Psoas muscle (tissue), 7 donors: ENCODE measurements at regions not wholly inside any gene's neighbourhood (a gene's known extent, or its start where the extent isn't known, plus 50 kb on each side); places are given as distances from the start of the nearest gene placed in this dataset.

Experiments used
- ATAC-seq, 4 donors: fragments of 200-7000 bp; cut with Tn5 transposase; one replicate each; pipeline ENCODE4 v1.9.1; 2020; ENCODE audit warnings: moderate library complexity in 3 of 4, mild to moderate bottlenecking in 2 of 4
- DNase-seq, 2 donors: peaks; one replicate each; pipeline ENCODE4 v3.0.0-alpha.2; 2020
- H3K27ac ChIP-seq: fragments of 200-600 bp; one replicate; pipeline ENCODE4 v1.8.0; 2022
- H3K27me3 ChIP-seq, 3 donors: fragments of 200-600 bp in 1 of 3; one replicate each; pipeline versions ENCODE4 v1.6.1 to v1.8.0; 2013 to 2022; ENCODE audit warnings: low read length in 2 of 3, mild to moderate bottlenecking in 2 of 3, moderate library complexity in 1 of 3; ENCODE audit not compliant: insufficient read depth in 3 of 3
- H3K36me3 ChIP-seq, 2 donors: fragments of 200-600 bp in 1 of 2; one replicate each; pipeline versions ENCODE4 v1.6.1 to v1.8.0; 2013 to 2022; ENCODE audit warnings: low read depth in 1 of 2, mild to moderate bottlenecking in 1 of 2, moderate library complexity in 1 of 2; ENCODE audit not compliant: insufficient read depth in 1 of 2
- H3K4me1 ChIP-seq: fragments of 200-600 bp; one replicate; pipeline ENCODE4 v1.8.0; 2022
- H3K4me3 ChIP-seq: fragments of 200-600 bp; one replicate; pipeline ENCODE4 v1.8.0; 2022; ENCODE audit warnings: mild to moderate bottlenecking
- H3K9me3 ChIP-seq: fragments of 200-600 bp; one replicate; pipeline ENCODE4 v1.8.0; 2022
- CTCF ChIP-seq: fragments of 200-600 bp; IDR thresholded peaks from one replicate; pipeline ENCODE4 v1.8.0; 2022; ENCODE audit warnings: antibody characterized with exemption
- WGBS, 3 donors: extraction: QIAGEN DNeasy Blood & Tissue Kit; methylation state at CpG; one replicate each; pipeline versions ENCODE4 v1.1.6 to v1.1.7; 2013; 5-methylcytosine and 5-hydroxymethylcytosine counted together
- intact Hi-C, 2 donors: fragments of 100-400 bp; cut with DNase I; formaldehyde crosslinking; loops; one replicate each; pipeline versions ENCODE4 v1.11.0 to v1.14.2; 2022
- donor health status: healthy with polysubstance abuse.
- donor health status: DM: no; HTN: no; CAD: no; lungs with moderate emphysema.
- donor health status: Bipolar disorder and iron deficiency.
- donor health status: healthy.
- donor health status: DM: yes; HTN: yes; CAD: no.
- donor health status: DM: no; HTN: no; CAD: no.
- donor health status: DM: yes; HTN: yes; CAD: no.

DNA sequence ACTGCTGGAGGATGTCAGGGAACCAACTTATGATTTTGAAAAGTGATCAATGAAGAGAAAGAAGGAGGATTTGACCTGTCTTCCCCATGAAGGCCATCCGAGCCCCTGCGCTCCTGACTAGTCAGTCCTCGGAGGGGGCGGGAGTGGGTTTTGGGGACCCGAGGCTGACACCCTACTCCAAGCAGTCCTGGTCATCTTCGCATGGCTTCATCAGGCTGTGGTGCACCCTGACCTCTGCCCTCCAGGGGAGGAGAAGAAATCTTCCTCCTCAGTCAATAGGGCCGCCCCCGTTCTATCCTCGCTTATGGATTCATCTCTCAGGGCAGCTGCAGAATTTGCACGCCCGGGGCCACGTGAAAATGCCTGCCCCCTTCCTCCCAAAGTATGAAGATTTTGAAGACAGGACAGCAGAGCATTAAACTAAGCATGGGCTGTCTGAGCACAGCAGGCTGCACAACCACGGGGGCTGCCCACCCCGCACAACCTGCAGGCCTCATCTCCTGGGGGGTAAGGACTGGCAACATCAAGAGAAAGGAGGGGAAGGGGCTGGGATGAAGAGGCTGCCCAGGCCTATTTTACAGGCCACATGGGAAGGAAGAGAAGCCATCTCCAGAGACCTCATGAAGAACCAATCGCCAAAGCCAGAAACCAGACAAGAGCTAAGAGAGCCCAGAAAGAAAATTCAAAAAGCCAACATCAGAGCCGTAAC is 138.1 kb upstream of the PHACTR3 start:
- Histone ChIP-seq H3K4me1 (no peaks in the 10 kb centered on the region), H3K4me3 (no peak overlapping the region), H3K27ac (no peak overlapping the region), H3K27me3 (no peaks in the 10 kb centered on the region), H3K9me3 (no peaks in the 10 kb centered on the region), H3K36me3 (no peaks in the 10 kb centered on the region)
- 78 to 80% (median 80%) methylated on average over 15 to 16 of the region's 16 CpGs for WGBS, 3 donors
- no peak for ATAC-seq
- TF ChIP-seq CTCF = no peak
- intact Hi-C loops = no loop called here
- no peak for DNase-seq

DNA sequence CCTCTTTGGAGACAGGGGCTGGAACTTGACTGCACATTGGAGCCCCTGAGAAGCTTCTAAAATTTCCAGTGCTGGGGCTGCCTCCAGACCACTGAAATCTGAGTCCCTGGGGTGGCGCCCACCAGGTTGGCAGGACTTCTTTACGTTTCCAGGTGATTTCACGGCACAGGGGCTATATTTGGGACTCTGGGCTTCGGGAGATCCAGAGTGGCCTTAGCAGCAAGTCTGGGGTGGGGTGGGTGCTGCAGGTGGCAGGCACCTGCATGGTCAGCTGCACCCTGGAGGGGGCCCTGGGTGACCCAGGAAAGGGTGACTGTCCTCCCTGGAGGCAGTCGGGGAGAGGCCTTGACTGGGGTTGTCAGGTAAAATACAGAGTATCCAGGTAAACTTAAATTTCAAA is 135.5 kb upstream of the PHACTR3 start:
- intact Hi-C loops = no loop called here
- 71 to 84% (median 81%) methylated on average over 5 of the region's 5 CpGs for WGBS, 3 donors
- Histone ChIP-seq H3K4me3 (no peak overlapping the region), H3K27ac (no peak overlapping the region), H3K4me1 (no peaks in the 10 kb centered on the region), H3K27me3 (no peaks in the 10 kb centered on the region), H3K9me3 (no peaks in the 10 kb centered on the region), H3K36me3 (no peaks in the 10 kb centered on the region)
- ATAC-seq (no peak), DNase-seq (no peak)
- no peak for TF ChIP-seq CTCF

DNA sequence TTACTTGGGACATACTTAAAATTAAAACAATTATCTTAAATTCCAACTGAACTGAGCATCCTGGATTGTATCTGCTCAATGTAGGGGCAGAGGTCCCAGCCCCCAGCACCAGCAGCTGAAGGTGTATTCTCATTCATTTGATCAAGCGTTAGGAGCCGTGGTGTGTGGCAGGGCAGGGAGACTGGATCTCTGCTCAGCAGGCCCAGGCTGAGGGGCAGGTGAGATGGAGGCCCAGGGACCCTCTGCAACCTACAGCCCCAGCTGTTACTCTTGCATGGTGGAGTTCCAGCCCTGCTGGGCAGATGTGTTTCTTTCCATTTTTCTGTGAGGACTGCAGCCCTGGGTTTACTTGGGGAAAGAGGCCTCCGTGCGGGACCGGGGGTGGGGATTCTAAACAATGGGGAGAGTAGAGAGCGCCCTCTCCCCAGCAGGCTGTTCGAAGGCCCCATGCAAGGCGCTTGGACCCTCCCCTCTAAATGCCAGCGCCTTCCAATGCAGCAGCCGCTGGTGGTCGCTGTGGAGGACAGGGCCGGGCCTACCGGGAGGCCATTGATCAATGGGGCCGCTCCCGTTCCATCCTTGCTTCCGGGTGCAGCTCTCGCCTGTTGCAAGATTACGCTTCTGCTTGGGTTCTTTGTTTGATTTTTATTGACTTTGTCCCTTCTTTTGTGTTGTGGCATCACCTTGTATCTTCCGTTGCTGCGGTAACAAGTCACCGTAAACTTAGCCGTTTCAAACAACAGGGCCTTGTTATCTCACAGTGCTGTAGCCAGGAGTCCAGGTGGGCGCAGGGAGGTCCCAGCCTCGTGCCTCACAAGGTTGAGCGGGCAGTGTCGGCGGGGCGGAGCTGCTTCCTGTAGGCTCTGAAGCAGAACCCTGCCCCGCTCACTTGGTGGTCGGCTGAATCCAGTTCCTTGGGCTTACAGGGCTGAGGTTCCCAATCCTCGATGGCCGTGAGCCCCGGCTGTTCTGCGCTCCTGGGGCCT is 134.8 kb upstream of the PHACTR3 start:
- H3K4me1 ChIP-seq = no peaks in the 10 kb centered on the region
- no peaks in the 10 kb centered on the region for H3K27me3 ChIP-seq
- no peak for ATAC-seq
- no peak for TF ChIP-seq CTCF
- H3K4me3 ChIP-seq = no peak overlapping the region
- intact Hi-C loops = no loop called here
- no peak for DNase-seq
- no peak overlapping the region for H3K27ac ChIP-seq
- no peaks in the 10 kb centered on the region for H3K36me3 ChIP-seq
- no peaks in the 10 kb centered on the region for H3K9me3 ChIP-seq
- WGBS, 3 donors = 85 to 89% (median 87%) methylated on average over 34 of the region's 34 CpGs

- H3K36me3 ChIP-seq = no peaks in the 10 kb centered on the region
- no peak overlapping the region for H3K27ac ChIP-seq
- H3K27me3 ChIP-seq = no peaks in the 10 kb centered on the region
- intact Hi-C loops = no loop called here
- ATAC-seq (no peak), DNase-seq (no peak)
- no peaks in the 10 kb centered on the region for H3K9me3 ChIP-seq
- TF ChIP-seq CTCF = no peak
- H3K4me1 ChIP-seq = no peaks in the 10 kb centered on the region
- WGBS, 3 donors = 94 to 95% (median 95%) methylated on average over 19 to 20 of the region's 20 CpGs
- no peak overlapping the region for H3K4me3 ChIP-seq
These were observed 133.8 kb upstream of the PHACTR3 start for GRCh38 chr20:59470521-59470920.
